Liver (tissue), 8 donors: ENCODE measurements at regions not wholly inside any gene's neighbourhood (a gene's known extent, or its start where the extent isn't known, plus 50 kb on each side); places are given as distances from the start of the nearest gene placed in this dataset.

ENCODE experiments used
- DNase-seq: peaks from one replicate; pipeline ENCODE4 v3.0.0-alpha.2; 2017; ENCODE audit warnings: low spot score
- H3K27ac ChIP-seq, 2 donors: one replicate each; pipeline ENCODE4 v1.7.0; 2013; ENCODE audit warnings: inconsistent platforms in 2 of 2, low read length in 2 of 2, control low read depth in 1 of 2, low read depth in 1 of 2, mild to moderate bottlenecking in 1 of 2
- H3K27me3 ChIP-seq, 4 donors: one replicate each; pipeline versions ENCODE4 v1.6.1 to v1.7.0; 2013; ENCODE audit warnings: low read length in 3 of 4, inconsistent platforms in 1 of 4, mild to moderate bottlenecking in 1 of 4, moderate library complexity in 1 of 4; ENCODE audit not compliant: control insufficient read depth in 4 of 4, insufficient read depth in 4 of 4
- H3K36me3 ChIP-seq, 4 donors: one replicate each; pipeline versions ENCODE4 v1.6.1 to v1.7.0; 2013; ENCODE audit warnings: low read length in 3 of 4, mild to moderate bottlenecking in 3 of 4, low read depth in 1 of 4, moderate library complexity in 1 of 4; ENCODE audit not compliant: control insufficient read depth in 4 of 4, insufficient read depth in 3 of 4
- H3K4me1 ChIP-seq, 4 donors: one replicate each; pipeline versions ENCODE4 v1.6.1 to v1.7.0; 2013; ENCODE audit warnings: low read length in 3 of 4, mild to moderate bottlenecking in 3 of 4, moderate library complexity in 1 of 4; ENCODE audit not compliant: control insufficient read depth in 4 of 4, insufficient read depth in 4 of 4
- H3K4me3 ChIP-seq, 3 donors: one replicate each; pipeline versions ENCODE4 v1.6.1 to v1.7.0; 2013; ENCODE audit warnings: low read length in 3 of 3, control low read depth in 1 of 3, low read depth in 1 of 3, mild to moderate bottlenecking in 1 of 3
- H3K9ac ChIP-seq, 2 donors: one replicate each; pipeline ENCODE4 v1.7.0; 2013; ENCODE audit warnings: low read length in 2 of 2, mild to moderate bottlenecking in 2 of 2, moderate library complexity in 2 of 2, control low read depth in 1 of 2, low read depth in 1 of 2
- H3K9me3 ChIP-seq, 4 donors: one replicate each; pipeline versions ENCODE4 v1.6.1 to v1.7.0; 2013; ENCODE audit warnings: low read length in 3 of 4; ENCODE audit not compliant: control insufficient read depth in 4 of 4
- CTCF ChIP-seq: fragments of 150-350 bp; IDR thresholded peaks from 2 replicates; pipeline ENCODE4 v1.5.1; 2017; ENCODE audit warnings: improper control_type of control experiment, low read depth, low read length; ENCODE audit not compliant: missing input control
- EGR1 ChIP-seq, 2 donors: IDR thresholded peaks; 2 replicates each; pipeline ENCODE4 v1.6.1; 2016 to 2018; ENCODE audit warnings: antibody characterized with exemption in 2 of 2, low read depth in 2 of 2
- FOXA1 ChIP-seq: IDR thresholded peaks from 2 replicates; pipeline ENCODE4 v1.6.1; 2016; ENCODE audit warnings: antibody characterized with exemption
- FOXA2 ChIP-seq: IDR thresholded peaks from 2 replicates; pipeline ENCODE4 v1.6.1; 2016; ENCODE audit warnings: antibody characterized with exemption
- GABPA ChIP-seq, 2 donors: IDR thresholded peaks in 1 of 2; conservative IDR thresholded peaks in 1 of 2; 2 replicates each; pipeline ENCODE4 v1.6.1; 2016; ENCODE audit warnings: antibody characterized with exemption in 2 of 2, mild to moderate bottlenecking in 1 of 2, moderate library complexity in 1 of 2
- HNF4A ChIP-seq, 2 donors: conservative IDR thresholded peaks; 2 replicates each; pipeline ENCODE4 v1.6.1; 2016; ENCODE audit warnings: antibody characterized with exemption in 2 of 2, mild to moderate bottlenecking in 2 of 2
- HNF4G ChIP-seq: IDR thresholded peaks from 2 replicates; pipeline ENCODE4 v1.6.1; 2016; ENCODE audit warnings: antibody characterized with exemption
- JUND ChIP-seq, 2 donors: IDR thresholded peaks; 2 replicates each; pipeline ENCODE4 v1.6.1; 2016; ENCODE audit warnings: antibody characterized with exemption in 2 of 2
- MAX ChIP-seq: IDR thresholded peaks from 2 replicates; pipeline ENCODE4 v1.6.1; 2016; ENCODE audit warnings: antibody characterized with exemption
- NR2F2 ChIP-seq: IDR thresholded peaks from 2 replicates; pipeline ENCODE4 v1.6.1; 2016; ENCODE audit warnings: antibody characterized with exemption
- RAD21 ChIP-seq, 2 donors: IDR thresholded peaks; 2 replicates each; pipeline ENCODE4 v1.6.1; 2016; ENCODE audit warnings: antibody characterized with exemption in 2 of 2, mild to moderate bottlenecking in 2 of 2
- REST ChIP-seq: IDR thresholded peaks from 2 replicates; pipeline ENCODE4 v1.6.1; 2016; ENCODE audit warnings: antibody characterized with exemption, mild to moderate bottlenecking
- RXRA ChIP-seq, 2 donors: IDR thresholded peaks; 2 replicates each; pipeline ENCODE4 v1.6.1; 2017 to 2018; ENCODE audit warnings: antibody characterized with exemption in 2 of 2, mild to moderate bottlenecking in 1 of 2
- SP1 ChIP-seq: IDR thresholded peaks from 2 replicates; pipeline ENCODE4 v1.6.1; 2018; ENCODE audit warnings: antibody characterized with exemption, mild to moderate bottlenecking
- TAF1 ChIP-seq: conservative IDR thresholded peaks from 2 replicates; pipeline ENCODE4 v1.6.1; 2016; ENCODE audit warnings: antibody characterized with exemption, mild to moderate bottlenecking
- YY1 ChIP-seq: IDR thresholded peaks from 2 replicates; pipeline ENCODE4 v1.6.1; 2016; ENCODE audit warnings: antibody characterized with exemption, mild to moderate bottlenecking
- ZBTB33 ChIP-seq: IDR thresholded peaks from 2 replicates; pipeline ENCODE4 v1.6.1; 2016; ENCODE audit warnings: antibody characterized with exemption
- WGBS: extraction: QIAGEN DNeasy Blood & Tissue Kit; methylation state at CpG from one replicate; pipeline ENCODE4 v1.1.7; 2013; 5-methylcytosine and 5-hydroxymethylcytosine counted together
- donor health status: healthy.
- donor health status: healthy.
- donor health status: healthy.
- donor health status: healthy.
- donor health status: healthy.

GRCh38 chr15:98443526-98443925 is 204.8 kb upstream of the IGF1R start:
- H3K36me3 ChIP-seq: no peaks in the 10 kb centered on the region
- H3K27ac ChIP-seq: no peak overlapping the region
- H3K4me1 ChIP-seq: no peaks in the 10 kb centered on the region
- H3K4me3 ChIP-seq: no peak overlapping the region
- WGBS: 73% methylated on average over 7 of the region's 7 CpGs
- peaks cover 0 to 4% (median 0%) of the 10 kb centered on the region in 4 donors for H3K27me3 ChIP-seq
- no peak for TF ChIP-seq JUND (IDR thresholded peaks at IDR 0.05)
- no peak for TF ChIP-seq HNF4A (conservative IDR thresholded peaks at IDR 0.05)
- TF ChIP-seq RAD21 (IDR thresholded peaks at IDR 0.05): no peak
- DNase-seq: no peak
- H3K9ac ChIP-seq: no peak overlapping the region
- no peaks in the 10 kb centered on the region for H3K9me3 ChIP-seq

- TF ChIP-seq MAX (no peak), RXRA (IDR thresholded peaks at IDR 0.05) (no peak), REST (no peak), CTCF (no peak), FOXA2 (no peak), FOXA1 (no peak), EGR1 (IDR thresholded peaks at IDR 0.05; ENCODE audit: low read depth in 2 of 2) (no peak), JUND (IDR thresholded peaks at IDR 0.05) (no peak), YY1 (no peak), NR2F2 (no peak), SP1 (no peak), HNF4A (conservative IDR thresholded peaks at IDR 0.05) (no peak), ZBTB33 (no peak), HNF4G (no peak), TAF1 (no peak), RAD21 (IDR thresholded peaks at IDR 0.05) (no peak), GABPA (IDR thresholded peaks at IDR 0.05 in 1 of 2, conservative IDR thresholded peaks at IDR 0.05 in 1 of 2) (no peak)
- Histone ChIP-seq H3K4me1 (no peaks in the 10 kb centered on the region), H3K4me3 (no peak overlapping the region), H3K27me3 (peaks cover 0 to 4% (median 0%) of the 10 kb centered on the region in 4 donors), H3K9ac (no peak overlapping the region), H3K36me3 (no peaks in the 10 kb centered on the region), H3K27ac (no peak overlapping the region), H3K9me3 (no peaks in the 10 kb centered on the region)
- no peak for DNase-seq
- 62% methylated on average over 9 of the region's 9 CpGs for WGBS
Observed at GRCh38 chr15:98444138-98444537, 204.2 kb upstream of the IGF1R start.
